K562 (cell line): ENCODE measurements at regions not wholly inside any gene's neighbourhood (a gene's known extent, or its start where the extent isn't known, plus 50 kb on each side); places are given as distances from the start of the nearest gene placed in this dataset.

ENCODE experiments used
- NFATC3 ChIP-seq: fragments of 450-650 bp; IDR thresholded peaks from 2 replicates; pipeline ENCODE4 v1.6.1; 2017; ENCODE audit warnings: mild to moderate bottlenecking
- TF ChIP-seq, protein P1 (sequence below), 2 experiments: IDR thresholded peaks; 2 replicates each; pipeline ENCODE4 v1.6.1; 2011; ENCODE audit warnings: borderline replicate concordance in 1 of 2, control low read depth in 1 of 2, low read depth in 1 of 2, low read length in 1 of 2, mild to moderate bottlenecking in 1 of 2, mixed read lengths in 1 of 2, moderate library complexity in 1 of 2; ENCODE audit not compliant: insufficient read depth in 1 of 2, insufficient read length in 1 of 2, poor library complexity in 1 of 2, severe bottlenecking in 1 of 2; ENCODE audit errors: extremely low read depth in 1 of 2
- TF ChIP-seq, protein P2 (sequence below), 2 experiments: fragments of 450-650 bp; IDR thresholded peaks; 2 replicates each; pipeline ENCODE4 v1.6.1; 2018; ENCODE audit warnings: mild to moderate bottlenecking in 2 of 2, low read depth in 1 of 2; ENCODE audit not compliant: partially characterized antibody in 2 of 2

DNA sequence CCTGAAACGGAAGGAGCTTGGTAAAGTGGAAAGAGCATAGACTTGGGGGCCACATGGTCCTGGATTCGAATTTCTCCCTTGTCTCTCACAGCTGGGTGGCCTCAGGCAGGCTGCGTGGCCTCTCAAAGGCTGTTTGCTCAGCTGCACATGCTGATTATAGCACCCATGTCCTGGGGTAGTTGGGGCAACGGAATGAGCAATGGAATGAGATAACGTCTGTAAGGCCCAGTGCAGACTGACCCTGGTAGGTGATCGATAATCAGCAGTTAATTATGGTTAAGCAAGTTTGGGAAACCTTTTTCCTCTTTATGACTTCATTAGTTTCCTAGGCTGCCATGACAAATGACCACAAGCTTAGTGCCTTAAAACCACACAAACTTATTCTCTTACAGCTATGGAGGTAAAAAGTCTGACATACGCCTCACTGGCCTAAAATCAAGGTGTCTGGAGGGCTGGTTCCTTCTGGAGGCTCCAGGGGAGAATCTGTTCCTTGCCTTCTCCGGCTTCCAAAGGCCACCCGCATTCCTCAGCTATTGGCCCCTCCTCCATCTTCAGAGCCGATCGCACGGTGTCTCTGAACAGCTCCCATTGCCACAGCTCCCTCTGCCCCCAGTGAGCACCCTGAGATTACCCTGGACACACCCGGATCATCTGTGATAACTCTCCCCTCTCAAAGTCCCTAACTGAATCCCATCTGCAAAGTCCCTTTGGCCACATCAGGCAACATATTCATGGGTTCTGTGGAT lies 294.9 kb upstream of the FOXF1 start (continued):
- TF ChIP-seq, protein P1, sequence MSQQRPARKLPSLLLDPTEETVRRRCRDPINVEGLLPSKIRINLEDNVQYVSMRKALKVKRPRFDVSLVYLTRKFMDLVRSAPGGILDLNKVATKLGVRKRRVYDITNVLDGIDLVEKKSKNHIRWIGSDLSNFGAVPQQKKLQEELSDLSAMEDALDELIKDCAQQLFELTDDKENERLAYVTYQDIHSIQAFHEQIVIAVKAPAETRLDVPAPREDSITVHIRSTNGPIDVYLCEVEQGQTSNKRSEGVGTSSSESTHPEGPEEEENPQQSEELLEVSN (IDR thresholded peaks at IDR 0.05; ENCODE audit: borderline replicate concordance in 1 of 2, extremely low read depth in 1 of 2, insufficient read depth in 1 of 2, insufficient read length in 1 of 2, low read depth in 1 of 2, low read length in 1 of 2, poor library complexity in 1 of 2, severe bottlenecking in 1 of 2): no peak
- TF ChIP-seq, protein P2, sequence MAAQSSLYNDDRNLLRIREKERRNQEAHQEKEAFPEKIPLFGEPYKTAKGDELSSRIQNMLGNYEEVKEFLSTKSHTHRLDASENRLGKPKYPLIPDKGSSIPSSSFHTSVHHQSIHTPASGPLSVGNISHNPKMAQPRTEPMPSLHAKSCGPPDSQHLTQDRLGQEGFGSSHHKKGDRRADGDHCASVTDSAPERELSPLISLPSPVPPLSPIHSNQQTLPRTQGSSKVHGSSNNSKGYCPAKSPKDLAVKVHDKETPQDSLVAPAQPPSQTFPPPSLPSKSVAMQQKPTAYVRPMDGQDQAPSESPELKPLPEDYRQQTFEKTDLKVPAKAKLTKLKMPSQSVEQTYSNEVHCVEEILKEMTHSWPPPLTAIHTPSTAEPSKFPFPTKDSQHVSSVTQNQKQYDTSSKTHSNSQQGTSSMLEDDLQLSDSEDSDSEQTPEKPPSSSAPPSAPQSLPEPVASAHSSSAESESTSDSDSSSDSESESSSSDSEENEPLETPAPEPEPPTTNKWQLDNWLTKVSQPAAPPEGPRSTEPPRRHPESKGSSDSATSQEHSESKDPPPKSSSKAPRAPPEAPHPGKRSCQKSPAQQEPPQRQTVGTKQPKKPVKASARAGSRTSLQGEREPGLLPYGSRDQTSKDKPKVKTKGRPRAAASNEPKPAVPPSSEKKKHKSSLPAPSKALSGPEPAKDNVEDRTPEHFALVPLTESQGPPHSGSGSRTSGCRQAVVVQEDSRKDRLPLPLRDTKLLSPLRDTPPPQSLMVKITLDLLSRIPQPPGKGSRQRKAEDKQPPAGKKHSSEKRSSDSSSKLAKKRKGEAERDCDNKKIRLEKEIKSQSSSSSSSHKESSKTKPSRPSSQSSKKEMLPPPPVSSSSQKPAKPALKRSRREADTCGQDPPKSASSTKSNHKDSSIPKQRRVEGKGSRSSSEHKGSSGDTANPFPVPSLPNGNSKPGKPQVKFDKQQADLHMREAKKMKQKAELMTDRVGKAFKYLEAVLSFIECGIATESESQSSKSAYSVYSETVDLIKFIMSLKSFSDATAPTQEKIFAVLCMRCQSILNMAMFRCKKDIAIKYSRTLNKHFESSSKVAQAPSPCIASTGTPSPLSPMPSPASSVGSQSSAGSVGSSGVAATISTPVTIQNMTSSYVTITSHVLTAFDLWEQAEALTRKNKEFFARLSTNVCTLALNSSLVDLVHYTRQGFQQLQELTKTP (IDR thresholded peaks at IDR 0.05; ENCODE audit: low read depth in 1 of 2, partially characterized antibody in 2 of 2): no peak
- no peak for TF ChIP-seq NFATC3
